Breast epithelium (tissue), 3 donors: ENCODE measurements at regions not wholly inside any gene's neighbourhood (a gene's known extent, or its start where the extent isn't known, plus 50 kb on each side); places are given as distances from the start of the nearest gene placed in this dataset.

Source experiments
- CTCF ChIP-seq, 3 donors: fragments of 450-650 bp; IDR thresholded peaks; one replicate each; pipeline ENCODE4 v1.5.1; 2016 to 2017; ENCODE audit warnings: antibody characterized with exemption in 3 of 3, mild to moderate bottlenecking in 3 of 3, moderate library complexity in 3 of 3
- POLR2A ChIP-seq: fragments of 450-650 bp; IDR thresholded peaks from one replicate; pipeline ENCODE4 v1.6.1; 2016; ENCODE audit warnings: antibody characterized with exemption, mild to moderate bottlenecking, moderate library complexity
- POLR2AphosphoS5 ChIP-seq, 3 donors: sonication (generic); formaldehyde crosslinking; IDR thresholded peaks; one replicate each; pipeline ENCODE4 v1.6.1; 2017; ENCODE audit warnings: antibody characterized with exemption in 3 of 3

DNA sequence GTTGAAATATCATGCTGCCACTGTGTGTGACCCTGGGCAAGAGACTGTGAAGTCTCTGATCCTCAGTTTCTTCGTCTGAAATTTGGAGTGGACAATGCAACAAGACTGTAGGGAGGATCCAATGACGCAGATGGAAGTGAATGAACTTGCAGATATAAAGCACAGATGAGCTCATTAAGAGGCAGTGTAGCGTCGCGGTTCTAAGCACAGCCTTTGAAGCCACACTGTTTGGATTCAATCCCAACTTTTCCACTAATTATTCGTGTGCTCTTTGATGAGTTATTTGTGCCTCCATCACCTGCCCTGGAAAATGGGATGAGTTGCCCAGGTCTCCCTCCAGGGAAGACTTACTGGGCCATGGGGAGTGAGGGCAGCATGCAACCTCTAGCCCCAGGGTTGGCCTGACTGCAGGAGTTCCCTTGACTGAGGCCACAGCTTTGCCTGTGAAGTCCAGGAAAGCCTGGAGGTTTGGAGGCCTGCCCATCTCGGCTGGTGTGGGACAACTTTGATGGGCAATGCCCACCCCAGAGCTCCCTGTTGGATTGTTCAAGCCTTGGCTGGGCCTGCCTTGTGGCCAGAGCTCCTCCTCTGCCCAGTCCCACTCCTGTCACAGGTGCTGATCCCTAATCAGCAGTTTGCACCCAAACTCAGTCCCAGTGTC, 266.0 kb upstream of the B3GAT1 start:
- TF ChIP-seq POLR2A (no peak), CTCF (IDR thresholded peaks at IDR 0.05) (no peak), POLR2AphosphoS5 (IDR thresholded peaks at IDR 0.05) (no peak)
